IPS-18a (cell line): ENCODE measurements at regions not wholly inside any gene's neighbourhood (a gene's known extent, or its start where the extent isn't known, plus 50 kb on each side); places are given as distances from the start of the nearest gene placed in this dataset.
"Not testable (repeated sequence)": the region's sequence is repeated elsewhere in the genome, so short reads cannot be mapped to it uniquely, and the experiment has no call there.

Experiments used
- H3K27ac ChIP-seq: one replicate; pipeline ENCODE4 v1.5.1; 2013; ENCODE audit warnings: low read length
- H3K27me3 ChIP-seq: one replicate; pipeline ENCODE4 v1.6.1; 2013; ENCODE audit warnings: mild to moderate bottlenecking, low read length; ENCODE audit not compliant: control insufficient read depth, insufficient read depth
- H3K36me3 ChIP-seq: one replicate; pipeline ENCODE4 v1.6.1; 2013; ENCODE audit warnings: low read depth, low read length; ENCODE audit not compliant: control insufficient read depth
- H3K4me1 ChIP-seq: one replicate; pipeline ENCODE4 v1.6.1; 2013; ENCODE audit warnings: low read depth, low read length; ENCODE audit not compliant: control insufficient read depth
- H3K4me3 ChIP-seq: one replicate; pipeline ENCODE4 v1.5.1; 2013; ENCODE audit warnings: low read length
- H3K9ac ChIP-seq: one replicate; pipeline ENCODE4 v1.6.1; 2013; ENCODE audit warnings: mild to moderate bottlenecking, low read length, moderate library complexity
- H3K9me3 ChIP-seq: one replicate; pipeline ENCODE4 v1.6.1; 2013; ENCODE audit warnings: low read depth, low read length; ENCODE audit not compliant: control insufficient read depth

- no peaks in the 10 kb centered on the region for H3K4me1 ChIP-seq
- H3K4me3 ChIP-seq = no peak overlapping the region
- H3K9ac ChIP-seq = no peak overlapping the region
- H3K36me3 ChIP-seq = no peaks in the 10 kb centered on the region
- no peaks in the 10 kb centered on the region for H3K27me3 ChIP-seq
- H3K27ac ChIP-seq = no peak overlapping the region
- no peaks in the 10 kb centered on the region for H3K9me3 ChIP-seq
Observed at GRCh38 chr2:22406625-22407024, 978.4 kb upstream of the KLHL29 start.

GRCh38 chr2:22420076-22420475, 964.9 kb upstream of the KLHL29 start:
- Histone ChIP-seq H3K27me3 (no peaks in the 10 kb centered on the region), H3K36me3 (no peaks in the 10 kb centered on the region), H3K9ac (no peak overlapping the region), H3K4me1 (no peaks in the 10 kb centered on the region), H3K27ac (no peak overlapping the region), H3K9me3 (peaks cover 8% of the 10 kb centered on the region), H3K4me3 (no peak overlapping the region)

- Histone ChIP-seq H3K36me3 (no peaks in the 10 kb centered on the region), H3K9me3 (peaks cover 3% of the 10 kb centered on the region), H3K9ac (no peak overlapping the region), H3K27ac (no peak overlapping the region), H3K27me3 (no peaks in the 10 kb centered on the region), H3K4me3 (no peak overlapping the region), H3K4me1 (no peaks in the 10 kb centered on the region)
Observed at GRCh38 chr2:22442051-22442450, 942.9 kb upstream of the KLHL29 start.

GRCh38 chr2:22444281-22444680, 940.7 kb upstream of the KLHL29 start:
- no peaks in the 10 kb centered on the region for H3K4me1 ChIP-seq

DNA sequence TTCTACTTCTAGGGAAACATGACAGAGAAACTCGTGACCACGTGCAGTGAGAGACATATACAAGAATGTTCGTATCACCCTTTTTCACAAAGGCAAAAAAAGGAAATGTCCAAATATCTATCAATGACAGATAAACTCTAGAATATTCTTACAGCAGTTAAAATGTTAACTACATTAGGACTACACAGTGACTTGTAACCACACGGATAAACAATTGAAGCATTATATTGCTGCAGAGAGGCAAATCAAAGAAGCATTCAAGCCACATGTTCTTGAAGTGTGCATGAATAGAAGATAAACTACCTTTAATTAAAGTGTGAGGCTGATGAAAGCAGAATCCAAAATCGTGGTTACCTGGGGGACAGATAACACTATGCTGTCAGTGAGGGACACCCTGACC, 935.3 kb upstream of the KLHL29 start:
- Histone ChIP-seq H3K27ac (no peak overlapping the region), H3K36me3 (no peaks in the 10 kb centered on the region), H3K27me3 (no peaks in the 10 kb centered on the region), H3K4me1 (no peaks in the 10 kb centered on the region), H3K9ac (no peak overlapping the region), H3K4me3 (no peak overlapping the region), H3K9me3 (peaks cover 7% of the 10 kb centered on the region)

More at GRCh38 chr2:22444281-22444680, 940.7 kb upstream of the KLHL29 start:
- H3K36me3 ChIP-seq = no peaks in the 10 kb centered on the region
- H3K27ac ChIP-seq = no peak overlapping the region
- H3K9me3 ChIP-seq = peaks cover 7% of the 10 kb centered on the region
- H3K4me3 ChIP-seq = no peak overlapping the region
- H3K27me3 ChIP-seq = no peaks in the 10 kb centered on the region
- no peak overlapping the region for H3K9ac ChIP-seq

DNA sequence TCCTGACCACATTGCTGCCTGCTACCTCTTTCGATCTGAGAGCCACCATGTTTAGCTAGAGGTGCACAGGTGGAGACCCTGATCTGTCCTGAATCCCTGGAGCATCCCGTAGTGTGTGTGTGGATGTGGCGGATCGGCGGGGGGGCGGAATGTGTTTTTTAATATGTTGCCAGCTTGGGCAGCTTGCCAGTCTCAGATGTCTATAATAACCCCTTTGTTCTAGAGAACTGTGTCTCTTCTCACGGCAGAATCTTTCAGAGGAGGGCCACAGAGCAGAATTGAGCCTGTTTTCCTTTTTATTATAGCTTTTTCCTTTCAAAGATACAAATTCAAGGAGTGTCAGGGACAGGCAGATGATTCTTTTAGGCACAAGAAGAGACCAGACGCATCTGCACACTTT, 934.1 kb upstream of the KLHL29 start:
- Histone ChIP-seq H3K27me3 (no peaks in the 10 kb centered on the region), H3K27ac (no peak overlapping the region), H3K9ac (no peak overlapping the region), H3K4me1 (no peaks in the 10 kb centered on the region), H3K4me3 (no peak overlapping the region), H3K36me3 (no peaks in the 10 kb centered on the region), H3K9me3 (peaks cover 7% of the 10 kb centered on the region)

DNA sequence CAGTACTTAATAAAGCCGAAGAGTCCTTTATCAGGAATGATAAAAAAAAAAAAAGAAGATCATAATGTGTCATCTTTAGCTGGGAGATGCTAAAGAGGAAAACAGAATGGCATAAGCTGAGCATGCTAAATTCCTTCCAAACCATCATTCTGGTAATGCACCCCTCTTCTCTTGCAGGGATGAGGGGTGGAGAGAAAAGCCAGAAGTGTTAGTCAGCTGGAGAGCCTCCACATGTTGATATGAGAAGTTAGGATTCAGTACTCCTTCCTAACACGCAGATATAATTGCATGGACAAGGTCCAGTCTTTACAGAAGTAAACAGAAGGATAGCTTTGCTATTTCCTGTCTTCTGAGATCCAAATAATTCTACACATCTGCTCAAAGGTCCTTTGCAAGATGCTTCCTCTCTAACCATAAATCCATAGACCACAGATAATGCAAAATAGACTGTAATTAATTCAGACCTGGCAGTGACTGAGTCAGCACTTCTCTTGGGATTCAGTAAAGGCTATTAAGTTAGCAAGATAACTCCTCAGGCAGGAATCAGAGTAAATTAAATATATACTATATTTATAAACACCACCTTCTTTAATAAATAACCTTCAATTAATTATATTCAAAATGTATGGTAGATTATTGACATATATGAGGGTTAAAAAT, 930.0 kb upstream of the KLHL29 start:
- H3K27ac ChIP-seq = no peak overlapping the region
- H3K9ac ChIP-seq = no peak overlapping the region
- H3K27me3 ChIP-seq = no peaks in the 10 kb centered on the region
- no peaks in the 10 kb centered on the region for H3K9me3 ChIP-seq
- no peaks in the 10 kb centered on the region for H3K4me1 ChIP-seq
- no peak overlapping the region for H3K4me3 ChIP-seq
- H3K36me3 ChIP-seq = no peaks in the 10 kb centered on the region

DNA sequence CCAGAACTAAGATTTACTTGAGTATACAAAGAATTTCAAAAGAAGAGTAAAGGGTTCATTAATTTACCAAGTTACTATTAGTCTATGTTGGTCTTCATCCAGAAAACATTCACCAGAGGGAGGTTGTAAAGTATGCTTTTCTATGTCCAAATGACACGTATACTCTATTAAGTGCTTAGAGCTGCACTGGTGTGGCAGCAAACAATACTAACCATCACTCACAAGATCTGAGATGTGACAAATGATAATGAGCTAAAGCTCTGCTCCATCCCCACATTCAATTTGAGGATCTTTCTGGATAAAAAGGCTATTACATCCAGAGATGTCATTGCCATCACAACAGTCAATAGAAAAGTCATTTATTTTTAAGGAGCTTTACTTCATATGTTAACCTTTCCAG, 926.5 kb upstream of the KLHL29 start:
- H3K9ac ChIP-seq = no peak overlapping the region
- H3K9me3 ChIP-seq = no peaks in the 10 kb centered on the region
- no peak overlapping the region for H3K27ac ChIP-seq
- peaks cover 8% of the 10 kb centered on the region for H3K4me1 ChIP-seq
- no peaks in the 10 kb centered on the region for H3K36me3 ChIP-seq
- no peaks in the 10 kb centered on the region for H3K27me3 ChIP-seq
- no peak overlapping the region for H3K4me3 ChIP-seq

GRCh38 chr2:22475103-22475502, 909.9 kb upstream of the KLHL29 start:
- H3K36me3 ChIP-seq, H3K27me3 ChIP-seq, H3K9me3 ChIP-seq, H3K4me3 ChIP-seq, H3K4me1 ChIP-seq, H3K27ac ChIP-seq, H3K9ac ChIP-seq: not testable (repeated sequence)

DNA sequence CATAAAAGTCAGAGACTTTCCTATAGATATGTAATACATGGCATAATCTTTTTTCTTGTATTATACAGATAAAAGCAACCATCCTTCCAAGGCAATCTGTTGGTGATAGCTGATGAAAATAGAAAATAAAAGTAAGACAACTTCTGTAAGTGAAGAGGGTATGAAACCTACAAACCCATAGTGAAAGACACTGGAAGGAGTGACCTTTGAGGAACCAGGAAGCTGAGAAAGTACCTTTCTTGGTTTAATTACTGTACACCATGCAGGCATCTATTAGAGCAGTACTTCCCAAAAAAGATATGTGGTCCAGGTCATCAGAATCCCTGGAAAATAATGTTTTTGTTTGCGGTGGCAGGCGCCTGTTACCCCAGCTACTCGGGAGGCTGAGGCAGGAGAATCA, 906.6 kb upstream of the KLHL29 start:
- H3K27me3 ChIP-seq = no peaks in the 10 kb centered on the region

DNA sequence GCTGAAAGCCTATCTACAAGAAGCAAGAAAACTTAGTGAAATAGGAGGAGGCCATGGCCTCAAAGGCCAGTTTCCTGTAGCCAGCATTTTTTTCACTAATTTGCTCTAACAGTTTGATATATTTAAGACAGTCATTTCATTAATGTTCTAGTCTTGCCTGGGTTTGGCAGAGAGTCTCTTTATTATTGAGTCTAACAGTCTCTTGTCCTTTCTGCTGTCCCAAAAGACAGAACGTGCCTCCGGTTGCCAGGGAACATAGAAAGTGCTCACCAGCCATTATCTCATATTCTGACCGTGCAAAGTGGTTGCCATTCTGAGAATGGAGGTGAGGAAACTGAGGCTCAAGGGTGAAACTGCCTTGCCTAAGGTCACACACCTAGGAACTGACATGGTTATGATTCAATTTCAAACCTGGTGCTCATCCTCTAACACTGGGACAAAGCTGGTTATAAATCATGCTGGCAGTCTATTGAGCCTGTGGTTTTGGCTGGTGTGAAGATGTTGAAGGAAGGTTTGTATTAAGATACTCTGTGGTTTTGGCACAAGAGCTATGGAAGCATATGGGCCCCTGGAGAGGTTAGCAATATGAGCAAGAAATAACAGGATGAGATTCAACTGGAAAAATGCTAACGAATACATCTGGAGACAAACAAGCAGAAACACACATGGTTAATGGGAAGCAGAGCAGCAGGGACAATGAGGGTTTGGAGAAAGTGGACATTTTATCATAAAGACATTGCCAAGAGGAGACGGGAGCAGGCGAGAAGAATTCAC, 903.3 kb upstream of the KLHL29 start:
- Histone ChIP-seq H3K36me3 (no peaks in the 10 kb centered on the region), H3K9ac (no peak overlapping the region), H3K9me3 (no peaks in the 10 kb centered on the region), H3K27ac (no peak overlapping the region), H3K4me1 (no peaks in the 10 kb centered on the region), H3K27me3 (no peaks in the 10 kb centered on the region), H3K4me3 (no peak overlapping the region)

More for the DNA sequence above, 906.6 kb upstream of the KLHL29 start:
- H3K27ac ChIP-seq = no peak overlapping the region
- no peaks in the 10 kb centered on the region for H3K36me3 ChIP-seq
- no peaks in the 10 kb centered on the region for H3K9me3 ChIP-seq
- no peak overlapping the region for H3K4me3 ChIP-seq
- H3K9ac ChIP-seq = no peak overlapping the region
- no peaks in the 10 kb centered on the region for H3K4me1 ChIP-seq

GRCh38 chr2:22483036-22483435, 901.9 kb upstream of the KLHL29 start:
- Histone ChIP-seq H3K27me3 (no peaks in the 10 kb centered on the region), H3K4me1 (no peaks in the 10 kb centered on the region), H3K36me3 (no peaks in the 10 kb centered on the region), H3K9me3 (no peaks in the 10 kb centered on the region), H3K4me3 (no peak overlapping the region), H3K9ac (no peak overlapping the region), H3K27ac (no peak overlapping the region)
